Sigmoid colon (tissue), 4 donors: ENCODE measurements at regions not wholly inside any gene's neighbourhood (a gene's known extent, or its start where the extent isn't known, plus 50 kb on each side); places are given as distances from the start of the nearest gene placed in this dataset.
A peak's percentile ranks its signal among the peaks of the same experiment; 100 is the strongest.

Experiments used
- EP300 ChIP-seq, 4 donors: sonication (generic); formaldehyde crosslinking; IDR thresholded peaks; one replicate each; pipeline ENCODE4 v1.6.1; 2017; ENCODE audit warnings: antibody characterized with exemption in 4 of 4
- TF ChIP-seq, protein P1 (sequence below), 4 experiments: fragments of 450-650 bp in 3 of 4; fragments of 200-600 bp in 1 of 4; IDR thresholded peaks; one replicate each; pipeline ENCODE4 v1.5.1; 2016 to 2019; ENCODE audit warnings: antibody characterized with exemption in 4 of 4, mild to moderate bottlenecking in 3 of 4, moderate library complexity in 2 of 4

DNA sequence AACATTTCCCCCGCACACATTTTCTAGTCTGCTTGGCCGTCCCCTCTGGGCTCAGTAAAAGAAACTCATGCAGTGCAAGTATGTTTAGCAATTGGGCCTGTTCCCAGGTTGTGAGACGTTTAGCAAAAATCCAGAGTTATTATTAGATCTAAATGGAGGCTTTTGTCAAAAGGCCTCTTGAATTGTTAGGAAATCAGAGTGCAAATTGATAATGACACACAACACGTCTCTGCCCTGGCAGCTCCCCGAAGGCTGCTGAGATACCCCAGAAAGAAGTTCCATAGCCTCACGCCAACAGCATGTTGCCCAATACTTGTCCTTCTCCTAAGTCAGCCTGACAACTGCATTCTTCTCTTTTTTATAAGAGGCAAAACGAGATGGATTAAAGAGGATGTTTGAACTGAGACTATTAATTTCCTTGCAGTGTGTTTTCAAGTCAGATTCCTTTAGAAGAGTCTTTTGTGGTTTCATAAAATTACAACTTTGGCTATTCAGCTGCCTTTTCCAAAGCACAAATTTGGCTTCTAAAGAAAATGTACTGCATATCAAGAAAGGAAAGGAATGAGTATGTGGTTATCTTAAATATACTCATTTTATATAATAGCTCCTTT, 202.2 kb downstream of the TRIB2 start:
- TF ChIP-seq, protein P1, sequence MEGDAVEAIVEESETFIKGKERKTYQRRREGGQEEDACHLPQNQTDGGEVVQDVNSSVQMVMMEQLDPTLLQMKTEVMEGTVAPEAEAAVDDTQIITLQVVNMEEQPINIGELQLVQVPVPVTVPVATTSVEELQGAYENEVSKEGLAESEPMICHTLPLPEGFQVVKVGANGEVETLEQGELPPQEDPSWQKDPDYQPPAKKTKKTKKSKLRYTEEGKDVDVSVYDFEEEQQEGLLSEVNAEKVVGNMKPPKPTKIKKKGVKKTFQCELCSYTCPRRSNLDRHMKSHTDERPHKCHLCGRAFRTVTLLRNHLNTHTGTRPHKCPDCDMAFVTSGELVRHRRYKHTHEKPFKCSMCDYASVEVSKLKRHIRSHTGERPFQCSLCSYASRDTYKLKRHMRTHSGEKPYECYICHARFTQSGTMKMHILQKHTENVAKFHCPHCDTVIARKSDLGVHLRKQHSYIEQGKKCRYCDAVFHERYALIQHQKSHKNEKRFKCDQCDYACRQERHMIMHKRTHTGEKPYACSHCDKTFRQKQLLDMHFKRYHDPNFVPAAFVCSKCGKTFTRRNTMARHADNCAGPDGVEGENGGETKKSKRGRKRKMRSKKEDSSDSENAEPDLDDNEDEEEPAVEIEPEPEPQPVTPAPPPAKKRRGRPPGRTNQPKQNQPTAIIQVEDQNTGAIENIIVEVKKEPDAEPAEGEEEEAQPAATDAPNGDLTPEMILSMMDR (IDR thresholded peaks at IDR 0.05) = no peak
- peak; percentile 34 to 87 (median 62) for TF ChIP-seq EP300 (IDR thresholded peaks at IDR 0.05)
